ENCODE measurements at regions not wholly inside any gene's neighbourhood (a gene's known extent, or its start where the extent isn't known, plus 50 kb on each side); places are given as distances from the start of the nearest gene placed in this dataset.

DNA sequence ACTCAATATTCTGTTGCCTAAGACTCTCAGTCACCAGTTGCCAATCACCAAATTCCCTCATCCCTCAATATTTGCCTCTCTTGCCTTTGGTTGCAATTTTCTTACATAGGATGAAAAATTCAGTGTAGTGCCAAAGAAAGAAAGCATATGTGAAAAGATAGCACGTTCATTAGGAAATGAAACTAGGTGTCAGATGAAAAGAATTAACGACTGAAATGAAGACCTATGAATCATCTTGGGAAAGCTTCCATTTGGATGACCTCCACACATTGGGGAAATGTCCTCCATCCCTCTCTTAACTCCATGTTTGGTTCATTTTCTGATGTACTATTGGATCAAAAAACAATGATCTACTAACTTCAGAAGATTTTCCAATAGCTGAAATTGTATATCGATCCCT, 145.1 kb upstream of the MEOX2 start:
- TF ChIP-seq CTCF (conservative IDR thresholded peaks at IDR 0.05; ENCODE audit: low read length) (no peak), EZH2phosphoT487 (IDR thresholded peaks at IDR 0.05; ENCODE audit: borderline replicate concordance) (no peak)
